Activated B cell treated with CpG ODN at 0.5 μM for 24 hours (primary cell): ENCODE measurements at regions not wholly inside any gene's neighbourhood (a gene's known extent, or its start where the extent isn't known, plus 50 kb on each side); places are given as distances from the start of the nearest gene placed in this dataset.

ENCODE experiments used
- ATAC-seq: fragments of 200-7000 bp; cut with Tn5 transposase; one replicate; pipeline ENCODE4 v1.10.0; 2021; ENCODE audit warnings: low read depth, mild to moderate bottlenecking, moderate library complexity
- CTCF ChIA-PET: fragments of 350-600 bp; sonication (Branson Sonifier 250); formaldehyde crosslinking; loops from one replicate; lab custom pipeline; 2021; ENCODE audit warnings: antibody characterized with exemption; lab: Charles Lee
- POLR2A ChIA-PET: fragments of 350-600 bp; sonication (Branson Sonifier 250); formaldehyde crosslinking; loops from one replicate; lab custom pipeline; 2021; ENCODE audit warnings: antibody characterized with exemption; lab: Charles Lee
- DNase-seq: peaks from one replicate; pipeline ENCODE4 v3.0.0; 2022
- H3K27ac Mint-ChIP-seq: one replicate; pipeline ENCODE4 v1.8.0; 2020; ENCODE audit warnings: mixed read lengths
- H3K27me3 Mint-ChIP-seq: one replicate; pipeline ENCODE4 v1.8.0; 2021; ENCODE audit warnings: mixed read lengths
- H3K36me3 Mint-ChIP-seq: one replicate; pipeline ENCODE4 v1.8.0; 2021; ENCODE audit warnings: low read depth, mixed read lengths
- H3K4me1 Mint-ChIP-seq: one replicate; pipeline ENCODE4 v1.8.0; 2021; ENCODE audit warnings: mixed read lengths
- H3K4me3 Mint-ChIP-seq: one replicate; pipeline ENCODE4 v1.8.0; 2020; ENCODE audit warnings: mild to moderate bottlenecking, mixed read lengths
- H3K9me3 Mint-ChIP-seq: one replicate; pipeline ENCODE4 v1.8.0; 2020; ENCODE audit warnings: mixed read lengths
- CTCF ChIP-seq: fragments of 200-600 bp; IDR thresholded peaks from one replicate; pipeline ENCODE4 v1.8.0; 2022; ENCODE audit warnings: antibody characterized with exemption, mild to moderate bottlenecking
- intact Hi-C: fragments of 100-400 bp; cut with micrococcal nuclease; formaldehyde crosslinking; loops from one replicate; pipeline ENCODE4 v1.15.1; 2024

- H3K27me3 Mint-ChIP-seq: peaks cover 2% of the 10 kb centered on the region
- intact Hi-C loops: no loop called here
- no peak overlapping the region for H3K4me3 Mint-ChIP-seq
- no peaks in the 10 kb centered on the region for H3K9me3 Mint-ChIP-seq
- DNase-seq (no peak), ATAC-seq (no peak)
- ChIA-PET CTCF (no interaction called here), POLR2A (no interaction called here)
- no peak overlapping the region for H3K27ac Mint-ChIP-seq
- no peaks in the 10 kb centered on the region for H3K4me1 Mint-ChIP-seq
- no peak for TF ChIP-seq CTCF
- no peaks in the 10 kb centered on the region for H3K36me3 Mint-ChIP-seq
These were observed 103.3 kb upstream of the FGGY start for GRCh38 chr1:59193443-59194093.

- intact Hi-C loops: no loop called here
- H3K4me1 Mint-ChIP-seq: no peaks in the 10 kb centered on the region
- CTCF ChIA-PET: no interaction called here
- H3K36me3 Mint-ChIP-seq: no peaks in the 10 kb centered on the region
- no peak overlapping the region for H3K27ac Mint-ChIP-seq
- no peak for TF ChIP-seq CTCF
- POLR2A ChIA-PET: no interaction called here
- peaks cover 2% of the 10 kb centered on the region for H3K27me3 Mint-ChIP-seq
- no peaks in the 10 kb centered on the region for H3K9me3 Mint-ChIP-seq
- ATAC-seq (no peak), DNase-seq (no peak)
- H3K4me3 Mint-ChIP-seq: no peak overlapping the region
These were observed 102.3 kb upstream of the FGGY start for GRCh38 chr1:59194621-59195020.

- Mint-ChIP-seq H3K36me3 (no peaks in the 10 kb centered on the region), H3K27ac (no peak overlapping the region), H3K27me3 (peaks cover 2% of the 10 kb centered on the region), H3K4me1 (no peaks in the 10 kb centered on the region), H3K4me3 (no peak overlapping the region), H3K9me3 (no peaks in the 10 kb centered on the region)
- ATAC-seq: no peak
- ChIA-PET CTCF (no interaction called here), POLR2A (no interaction called here)
- intact Hi-C loops: no loop called here
- TF ChIP-seq CTCF: no peak
- no peak for DNase-seq
These were observed 101.7 kb upstream of the FGGY start for GRCh38 chr1:59195151-59195550.

DNA sequence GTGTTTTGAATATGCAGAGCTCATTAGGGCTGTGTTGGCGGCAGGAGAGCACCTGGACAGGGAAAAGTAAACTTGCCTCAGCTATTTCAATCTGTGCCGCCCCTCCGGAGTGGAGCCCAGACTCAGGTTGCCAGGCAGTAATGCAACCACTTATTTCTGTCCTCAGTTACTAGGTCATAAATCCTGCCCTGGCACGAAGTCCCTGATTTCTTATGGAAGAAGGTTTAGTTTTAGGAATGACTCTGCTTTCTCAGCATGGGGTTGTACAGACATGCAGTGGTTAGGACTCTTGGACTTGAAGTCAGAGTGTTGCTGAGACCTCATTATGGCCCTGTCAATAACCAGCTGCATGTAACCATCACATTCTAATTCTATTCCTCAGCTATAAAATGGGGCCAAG, 98.3 kb upstream of the FGGY start:
- H3K9me3 Mint-ChIP-seq: no peaks in the 10 kb centered on the region
- intact Hi-C loops: no loop called here
- POLR2A ChIA-PET: no interaction called here
- CTCF ChIA-PET: no interaction called here
- H3K27me3 Mint-ChIP-seq: peaks cover 2% of the 10 kb centered on the region
- no peak for ATAC-seq
- no peak for DNase-seq
- H3K4me1 Mint-ChIP-seq: peaks cover 7% of the 10 kb centered on the region
- no peak overlapping the region for H3K27ac Mint-ChIP-seq
- H3K36me3 Mint-ChIP-seq: no peaks in the 10 kb centered on the region
- H3K4me3 Mint-ChIP-seq: no peak overlapping the region
- TF ChIP-seq CTCF: no peak

DNA sequence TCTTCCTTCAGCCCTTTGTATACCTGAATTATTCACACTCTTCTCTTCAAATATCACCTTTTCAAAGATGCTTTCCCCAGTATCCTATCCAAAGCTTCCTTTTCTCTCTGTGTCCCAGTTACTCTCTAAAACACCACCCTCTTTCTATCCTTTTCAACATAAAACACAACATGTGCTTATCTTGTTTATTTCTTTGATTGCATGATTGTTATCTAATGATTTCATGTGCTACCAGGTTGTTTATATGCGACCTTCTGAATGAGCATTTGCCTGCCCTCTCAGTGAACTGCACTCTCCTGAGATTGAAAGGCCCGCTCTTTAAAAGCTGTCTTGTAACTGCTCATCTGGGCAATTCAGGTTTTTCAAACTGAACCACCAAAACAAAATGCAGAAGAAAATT, 97.7 kb upstream of the FGGY start:
- DNase-seq (no peak), ATAC-seq (no peak)
- intact Hi-C loops: no loop called here
- Mint-ChIP-seq H3K4me3 (no peak overlapping the region), H3K36me3 (no peaks in the 10 kb centered on the region), H3K9me3 (no peaks in the 10 kb centered on the region), H3K27me3 (peaks cover 2% of the 10 kb centered on the region), H3K4me1 (peaks cover 7% of the 10 kb centered on the region), H3K27ac (no peak overlapping the region)
- no peak for TF ChIP-seq CTCF
- POLR2A ChIA-PET: no interaction called here
- CTCF ChIA-PET: no interaction called here
